Motor neuron (in vitro differentiated cells): ENCODE measurements at regions not wholly inside any gene's neighbourhood (a gene's known extent, or its start where the extent isn't known, plus 50 kb on each side); places are given as distances from the start of the nearest gene placed in this dataset.

Source experiments
- ATAC-seq, 8 experiments: fragments of 200-7000 bp; cut with Tn5 transposase; replicated peaks in 6 of 8; 2 replicates each; pipeline ENCODE4 v1.8.0; 2021; ENCODE audit warnings: mild to moderate bottlenecking in 8 of 8, moderate library complexity in 8 of 8
- H3K27ac ChIP-seq, 2 donors: fragments of 250-450 bp; sonication (Bioruptor Pico); 2 replicates each; pipeline ENCODE4 v1.9.0; 2021; ENCODE audit warnings: antibody characterized with exemption in 2 of 2, mild to moderate bottlenecking in 2 of 2, moderate library complexity in 1 of 2
- H3K4me1 ChIP-seq, 2 donors: fragments of 250-450 bp; sonication (Bioruptor Pico); replicated peaks in 1 of 2; 2 replicates each; pipeline ENCODE4 v1.6.1; 2021; ENCODE audit warnings: antibody characterized with exemption in 2 of 2, mild to moderate bottlenecking in 2 of 2, moderate library complexity in 1 of 2
- H3K4me3 ChIP-seq, 5 donors: fragments of 250-450 bp; sonication (Bioruptor Pico); 2 replicates each; pipeline ENCODE4 v1.9.0; 2021; ENCODE audit warnings: antibody characterized with exemption in 5 of 5, mild to moderate bottlenecking in 5 of 5, moderate library complexity in 4 of 5
- WGBS, 10 experiments: fragments of 450-650 bp; shearing (Covaris generic); methylation state at CpG; one replicate each; pipeline ENCODE4 v1.0.0; 2022; 5-methylcytosine and 5-hydroxymethylcytosine counted together
- in situ Hi-C, 9 experiments: fragments of 400-800 bp; cut with MboI; loops; one replicate each; pipeline ENCODE4 v1.15.0; 2021; ENCODE audit warnings: low sequenced_read_pairs in 9 of 9, low pct_unique_long_range_greater_than_20kb in 2 of 9; ENCODE audit not compliant: unreplicated experiment in 9 of 9

DNA sequence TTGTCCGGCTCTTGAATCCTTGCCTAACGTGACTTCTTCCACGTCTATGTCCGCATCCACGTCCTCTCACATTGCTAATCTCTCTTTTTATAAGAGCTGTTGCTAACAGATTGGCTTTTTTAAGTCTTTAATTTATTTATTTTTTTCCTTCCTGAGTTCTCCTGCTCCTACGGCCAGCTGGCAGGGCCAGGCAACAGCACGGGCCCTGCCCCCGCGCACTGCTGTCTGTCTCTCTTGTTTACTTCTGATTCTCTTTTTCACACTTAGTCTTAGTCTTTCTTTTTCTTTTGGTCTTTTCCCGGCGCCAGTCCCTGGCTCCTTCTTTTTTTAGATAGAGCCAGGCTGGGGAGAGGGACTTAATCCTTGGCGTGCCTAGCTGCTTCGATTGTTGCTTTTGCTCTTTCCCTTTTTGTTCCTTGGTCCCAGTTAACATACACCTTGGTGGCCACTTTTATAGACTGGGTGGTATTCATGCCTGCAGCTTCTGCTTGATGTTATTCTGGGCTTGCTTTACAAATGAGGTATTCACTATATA is 53.2 kb upstream of the RBMX start:
- Histone ChIP-seq H3K4me1 (no peaks in the 10 kb centered on the region), H3K27ac (no peak overlapping the region), H3K4me3 (no peak overlapping the region)
- in situ Hi-C loops = no loop called here
- 44 to 93% (median 72%) methylated on average over 2 to 13 of the region's 13 CpGs; no CpG with 5 or more reads in 3 of the 10 experiments for WGBS, 10 experiments
- no peak for ATAC-seq

- H3K27ac ChIP-seq = no peak overlapping the region
- in situ Hi-C loops = no loop called here
- WGBS, 10 experiments = 20 to 100% (median 90%) methylated on average over 1 to 6 of the region's 6 CpGs; no CpG with 5 or more reads in 1 of the 10 experiments
- H3K4me1 ChIP-seq = no peaks in the 10 kb centered on the region
- no peak overlapping the region for H3K4me3 ChIP-seq
- no peak for ATAC-seq
These were observed 51.1 kb upstream of the RBMX start for GRCh38 chrX:136931661-136932060.
